ENCODE measurements at regions not wholly inside any gene's neighbourhood (a gene's known extent, or its start where the extent isn't known, plus 50 kb on each side); places are given as distances from the start of the nearest gene placed in this dataset.
A peak's percentile ranks its signal among the peaks of the same experiment; 100 is the strongest.

DNA sequence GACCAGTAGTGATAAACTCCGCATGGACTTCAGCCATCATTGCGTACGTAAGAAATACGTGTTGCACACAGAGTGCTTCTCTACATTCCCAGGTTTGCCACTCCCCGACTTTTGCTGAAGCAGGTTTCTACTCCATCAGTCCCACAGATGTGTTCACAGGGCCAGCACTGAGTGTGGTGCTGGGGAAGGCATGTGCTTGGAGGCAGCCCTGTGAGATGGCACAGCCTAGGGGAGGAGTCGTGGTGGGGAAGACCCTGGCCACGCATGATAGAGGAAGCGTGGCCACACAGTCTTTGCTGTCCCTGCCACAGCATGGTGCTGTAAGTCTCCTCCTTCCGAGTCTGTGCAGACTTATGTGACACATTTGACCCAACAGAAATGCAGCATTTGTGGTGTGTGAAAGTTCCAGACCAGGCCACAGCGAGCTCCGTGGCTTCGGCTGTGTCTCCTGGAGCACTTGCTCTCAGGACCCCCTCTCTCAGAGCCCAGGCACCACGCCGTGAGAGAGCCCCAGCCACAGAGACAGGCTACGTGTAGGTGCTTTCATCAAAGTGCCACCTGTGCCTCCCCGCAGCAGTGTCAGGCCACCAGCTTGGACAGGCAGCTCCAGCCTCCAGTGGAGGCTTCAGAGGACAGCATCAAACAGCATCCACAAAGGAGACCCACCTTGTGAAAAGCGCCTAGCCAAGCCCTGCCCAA is 197.8 kb downstream of the AUH start:
- H3K36me3 Mint-ChIP-seq, result no peaks in the 10 kb centered on the region
- peak; percentile 76 for DNase-seq (ENCODE audit: low spot score)
- no peaks in the 10 kb centered on the region for H3K27me3 Mint-ChIP-seq
- H3K9me3 Mint-ChIP-seq, result no peaks in the 10 kb centered on the region
- H3K27ac Mint-ChIP-seq, result peak overlapping the region; percentile 97 to 98
- H3K4me3 Mint-ChIP-seq, result peak overlapping the region; percentile 81
- ATAC-seq, result peak; percentile 60 to 67
- H3K4me1 Mint-ChIP-seq (ENCODE audit: low read depth in 2 of 2), result peaks cover 51 to 54% of the 10 kb centered on the region in 2 donors
